Astrocyte (in vitro differentiated cells and primary cell): ENCODE measurements at regions not wholly inside any gene's neighbourhood (a gene's known extent, or its start where the extent isn't known, plus 50 kb on each side); places are given as distances from the start of the nearest gene placed in this dataset.
A peak's percentile ranks its signal among the peaks of the same experiment; 100 is the strongest.

Source experiments
- DNase-seq: peaks from one replicate; pipeline ENCODE4 v3.0.0-alpha.2; 2010; ENCODE audit warnings: low read depth
- FAIRE-seq: peaks from 2 replicates; lab custom pipeline; 2011; peaks lifted over from hg19 to GRCh38; lab: Jason Lieb, UNC
- H2AFZ ChIP-seq: 2 replicates; pipeline ENCODE4 v1.6.0; 2012; ENCODE audit warnings: low read depth, low read length, inconsistent platforms
- H3K27ac ChIP-seq: 2 replicates; pipeline ENCODE4 v1.5.1; 2011; ENCODE audit warnings: low read depth, low read length, inconsistent platforms
- H3K27me3 ChIP-seq: 2 replicates; pipeline ENCODE4 v1.6.0; 2011; ENCODE audit warnings: low read length, inconsistent platforms; ENCODE audit not compliant: insufficient read depth
- H3K36me3 ChIP-seq: 2 replicates; pipeline ENCODE4 v1.5.1; 2011; ENCODE audit warnings: low read length, inconsistent platforms; ENCODE audit not compliant: insufficient read depth
- H3K4me1 ChIP-seq: 2 replicates; pipeline ENCODE4 v1.5.1; 2011; ENCODE audit warnings: low read length, inconsistent platforms; ENCODE audit not compliant: insufficient read depth
- H3K4me2 ChIP-seq: 2 replicates; pipeline ENCODE4 v1.6.0; 2012; ENCODE audit warnings: low read length, inconsistent platforms
- H3K4me3 ChIP-seq: 2 replicates; pipeline ENCODE4 v1.5.1; 2011; ENCODE audit warnings: low read depth, mild to moderate bottlenecking, low read length, inconsistent platforms; ENCODE audit not compliant: insufficient read depth
- H3K79me2 ChIP-seq: 2 replicates; pipeline ENCODE4 v1.6.0; 2012; ENCODE audit warnings: mild to moderate bottlenecking, low read length, inconsistent platforms; ENCODE audit not compliant: insufficient read depth
- H3K9ac ChIP-seq: 2 replicates; pipeline ENCODE4 v1.6.0; 2012; ENCODE audit warnings: mild to moderate bottlenecking, low read length, inconsistent platforms
- H3K9me3 ChIP-seq: 2 replicates; pipeline ENCODE4 v1.5.1; 2012; ENCODE audit warnings: low read depth, mild to moderate bottlenecking, low read length, inconsistent platforms; ENCODE audit not compliant: insufficient read depth
- H4K20me1 ChIP-seq: 2 replicates; pipeline ENCODE4 v1.6.0; 2012; ENCODE audit warnings: low read length, inconsistent platforms; ENCODE audit not compliant: insufficient read depth
- H3K27ac Mint-ChIP-seq: one replicate; pipeline ENCODE4 v1.8.0; 2021; ENCODE audit warnings: mild to moderate bottlenecking, mixed read lengths; ENCODE audit not compliant: unreplicated experiment
- H3K27me3 Mint-ChIP-seq: one replicate; pipeline ENCODE4 v1.8.0; 2021; ENCODE audit warnings: low read depth, mixed read lengths; ENCODE audit not compliant: unreplicated experiment
- H3K36me3 Mint-ChIP-seq: one replicate; pipeline ENCODE4 v1.8.0; 2021; ENCODE audit warnings: low read depth, mixed read lengths; ENCODE audit not compliant: unreplicated experiment
- H3K4me1 Mint-ChIP-seq: one replicate; pipeline ENCODE4 v1.8.0; 2021; ENCODE audit warnings: low read depth, mixed read lengths; ENCODE audit not compliant: unreplicated experiment
- H3K4me3 Mint-ChIP-seq: one replicate; pipeline ENCODE4 v1.8.0; 2021; ENCODE audit warnings: mild to moderate bottlenecking, moderate library complexity, mixed read lengths; ENCODE audit not compliant: unreplicated experiment
- H3K9me3 Mint-ChIP-seq: one replicate; pipeline ENCODE4 v1.8.0; 2021; ENCODE audit warnings: mild to moderate bottlenecking, mixed read lengths; ENCODE audit not compliant: unreplicated experiment
- CTCF ChIP-seq: IDR thresholded peaks from 2 replicates; pipeline ENCODE4 v1.5.1; 2011; ENCODE audit warnings: low read depth, mild to moderate bottlenecking, inconsistent platforms, low read length, moderate library complexity; ENCODE audit not compliant: insufficient read depth
- EZH2 ChIP-seq: IDR thresholded peaks from 2 replicates; pipeline ENCODE4 v1.6.1; 2012; ENCODE audit warnings: mild to moderate bottlenecking, low read length, inconsistent platforms; ENCODE audit not compliant: insufficient read depth

GRCh38 chr4:108352664-108353308, 184.1 kb upstream of the LEF1 start:
- Histone ChIP-seq H3K9ac (no peak overlapping the region), H3K4me3 (no peak overlapping the region), H3K9me3 (no peaks in the 10 kb centered on the region), H3K4me1 (no peaks in the 10 kb centered on the region), H4K20me1 (no peaks in the 10 kb centered on the region), H3K79me2 (no peaks in the 10 kb centered on the region), H2AFZ (no peak overlapping the region), H3K36me3 (no peaks in the 10 kb centered on the region), H3K27ac (no peak overlapping the region), H3K27me3 (no peaks in the 10 kb centered on the region), H3K4me2 (no peak overlapping the region)
- H3K36me3 Mint-ChIP-seq = no peaks in the 10 kb centered on the region
- H3K4me1 Mint-ChIP-seq = peaks cover 44% of the 10 kb centered on the region
- no peak overlapping the region for H3K4me3 Mint-ChIP-seq
- TF ChIP-seq CTCF (no peak), EZH2 (no peak)
- no peak for FAIRE-seq
- H3K27me3 Mint-ChIP-seq = no peaks in the 10 kb centered on the region
- no peaks in the 10 kb centered on the region for H3K9me3 Mint-ChIP-seq
- no peak for DNase-seq
- H3K27ac Mint-ChIP-seq = peak overlapping the region; percentile 41

DNA sequence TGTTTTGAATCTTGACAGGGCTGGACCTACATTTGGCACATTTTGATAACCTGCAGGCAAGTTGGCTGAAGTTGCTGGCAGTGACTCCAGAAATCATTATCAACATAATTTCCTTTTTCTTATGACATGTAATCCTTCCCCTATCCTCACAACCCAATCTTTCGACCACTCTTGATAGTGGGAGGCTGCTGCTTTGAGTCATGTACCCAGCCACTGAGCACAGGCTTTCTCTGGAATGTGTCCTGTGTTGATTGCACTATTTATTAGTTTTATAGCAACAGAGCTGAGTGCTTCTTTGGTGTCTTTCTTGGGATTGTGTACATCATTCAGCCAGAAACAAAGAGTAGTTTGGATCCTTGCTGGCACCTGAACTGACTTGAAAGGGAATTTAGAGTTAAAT, 183.1 kb upstream of the LEF1 start:
- TF ChIP-seq CTCF (no peak), EZH2 (no peak)
- no peaks in the 10 kb centered on the region for H3K36me3 Mint-ChIP-seq
- Histone ChIP-seq H4K20me1 (no peaks in the 10 kb centered on the region), H3K9me3 (no peaks in the 10 kb centered on the region), H3K27me3 (no peaks in the 10 kb centered on the region), H3K79me2 (no peaks in the 10 kb centered on the region), H3K4me2 (no peak overlapping the region), H3K4me3 (no peak overlapping the region), H3K4me1 (peaks cover 3% of the 10 kb centered on the region), H3K36me3 (no peaks in the 10 kb centered on the region), H3K27ac (no peak overlapping the region), H2AFZ (no peak overlapping the region), H3K9ac (no peak overlapping the region)
- no peak for FAIRE-seq
- H3K4me3 Mint-ChIP-seq = no peak overlapping the region
- H3K4me1 Mint-ChIP-seq = peaks cover 46% of the 10 kb centered on the region
- DNase-seq = no peak
- H3K27ac Mint-ChIP-seq = peak overlapping the region; percentile 0
- no peaks in the 10 kb centered on the region for H3K27me3 Mint-ChIP-seq
- no peaks in the 10 kb centered on the region for H3K9me3 Mint-ChIP-seq

- peaks cover 54% of the 10 kb centered on the region for H3K4me1 Mint-ChIP-seq
- H3K36me3 ChIP-seq = no peaks in the 10 kb centered on the region
- FAIRE-seq (no peak), DNase-seq (no peak)
- H3K9me3 Mint-ChIP-seq = no peaks in the 10 kb centered on the region
- H3K27ac ChIP-seq = no peak overlapping the region
- H3K4me3 ChIP-seq = no peak overlapping the region
- H3K36me3 Mint-ChIP-seq = no peaks in the 10 kb centered on the region
- no peaks in the 10 kb centered on the region for H3K9me3 ChIP-seq
- H4K20me1 ChIP-seq = no peaks in the 10 kb centered on the region
- no peak overlapping the region for H2AFZ ChIP-seq
- H3K27ac Mint-ChIP-seq = no peak overlapping the region
- no peaks in the 10 kb centered on the region for H3K27me3 ChIP-seq
- no peaks in the 10 kb centered on the region for H3K27me3 Mint-ChIP-seq
- peak overlapping the region; percentile 16 for H3K4me2 ChIP-seq
- no peak overlapping the region for H3K9ac ChIP-seq
- TF ChIP-seq EZH2 (no peak), CTCF (no peak)
- no peaks in the 10 kb centered on the region for H3K79me2 ChIP-seq
- H3K4me1 ChIP-seq = peaks cover 18% of the 10 kb centered on the region
- H3K4me3 Mint-ChIP-seq = no peak overlapping the region
These were observed 181.6 kb upstream of the LEF1 start for GRCh38 chr4:108350332-108350731.
